GM23338 (cell line): ENCODE measurements at regions not wholly inside any gene's neighbourhood (a gene's known extent, or its start where the extent isn't known, plus 50 kb on each side); places are given as distances from the start of the nearest gene placed in this dataset.

Experiments
- CREB1 ChIP-seq: fragments of 250-450 bp; sonication (Bioruptor Pico); IDR thresholded peaks from 2 replicates; pipeline ENCODE4 v1.5.0; 2020; ENCODE audit warnings: low read depth, mild to moderate bottlenecking, moderate library complexity
- CTCF ChIP-seq, 2 experiments: fragments of 200-600 bp in 1 of 2; sonication (generic) in 1 of 2; conservative IDR thresholded peaks; 2 replicates each; pipeline versions ENCODE4 v1.5.1 to v1.6.1; 2016 to 2017; ENCODE audit warnings: antibody characterized with exemption in 2 of 2, low read depth in 2 of 2, mild to moderate bottlenecking in 2 of 2, moderate library complexity in 1 of 2
- ETS1 ChIP-seq: IDR thresholded peaks from 2 replicates; pipeline ENCODE4 v1.6.1; 2016; ENCODE audit warnings: antibody characterized with exemption
- EZH2 ChIP-seq: fragments of 200-600 bp; sonication (generic); IDR thresholded peaks from one replicate; pipeline ENCODE4 v1.8.0; 2017; ENCODE audit warnings: antibody characterized with exemption, mild to moderate bottlenecking, low read depth; ENCODE audit not compliant: unreplicated experiment
- EZH2phosphoT487 ChIP-seq: fragments of 200-600 bp; sonication (generic); IDR thresholded peaks from one replicate; pipeline ENCODE4 v1.8.1; 2018; ENCODE audit warnings: antibody characterized with exemption; ENCODE audit not compliant: unreplicated experiment
- NANOG ChIP-seq: IDR thresholded peaks from 2 replicates; pipeline ENCODE4 v1.6.1; 2016; ENCODE audit warnings: antibody characterized with exemption, borderline replicate concordance
- POLR2AphosphoS5 ChIP-seq: IDR thresholded peaks from 2 replicates; pipeline ENCODE4 v1.6.1; 2016; ENCODE audit warnings: antibody characterized with exemption, low read depth
- STAT1 ChIP-seq: IDR thresholded peaks from one replicate; pipeline ENCODE4 v1.6.1; 2016; ENCODE audit warnings: antibody characterized with exemption; ENCODE audit not compliant: unreplicated experiment
- ZNF114 ChIP-seq: fragments of 250-450 bp; sonication (Bioruptor Pico); IDR thresholded peaks from 2 replicates; pipeline ENCODE4 v1.5.0; 2020; ENCODE audit warnings: mild to moderate bottlenecking, moderate library complexity
- ZNF331 ChIP-seq: fragments of 250-450 bp; sonication (Bioruptor Pico); IDR thresholded peaks from 2 replicates; pipeline ENCODE4 v1.5.0; 2020; ENCODE audit warnings: low read depth, mild to moderate bottlenecking, moderate library complexity
- ZNF462 ChIP-seq: fragments of 250-450 bp; sonication (Bioruptor Pico); IDR thresholded peaks from 2 replicates; pipeline ENCODE4 v1.5.0; 2020; ENCODE audit warnings: mild to moderate bottlenecking, moderate library complexity

GRCh38 chr1:218760601-218761570 is 412.8 kb upstream of the LYPLAL1 start (continued):
- no peak for TF ChIP-seq ZNF462 (CRISPR knock-in tag)
- TF ChIP-seq ETS1, result no peak
- TF ChIP-seq STAT1, result no peak
- TF ChIP-seq CREB1 (CRISPR knock-in tag), result no peak
- no peak for TF ChIP-seq EZH2phosphoT487
- no peak for TF ChIP-seq CTCF (conservative IDR thresholded peaks at IDR 0.05; ENCODE audit: low read depth in 2 of 2)
- no peak for TF ChIP-seq ZNF114 (CRISPR knock-in tag)
- no peak for TF ChIP-seq NANOG
- no peak for TF ChIP-seq EZH2
- no peak for TF ChIP-seq POLR2AphosphoS5
- no peak for TF ChIP-seq ZNF331 (CRISPR knock-in tag)
